WTC11 (cell line): ENCODE measurements at regions not wholly inside any gene's neighbourhood (a gene's known extent, or its start where the extent isn't known, plus 50 kb on each side); places are given as distances from the start of the nearest gene placed in this dataset.
"Not testable (repeated sequence)": the region's sequence is repeated elsewhere in the genome, so short reads cannot be mapped to it uniquely, and the experiment has no call there.

ENCODE experiments used
- ATAC-seq: fragments of 200-7000 bp; cut with Tn5 transposase; 2 replicates; pipeline ENCODE4 v1.10.0; 2021; ENCODE audit warnings: mild to moderate bottlenecking, moderate library complexity
- CTCF ChIA-PET: fragments of 300-600 bp; sonication (Branson Sonifier 250); formaldehyde crosslinking; loops from one replicate; lab custom pipeline; 2021; ENCODE audit warnings: antibody characterized with exemption; lab: Charles Lee
- POLR2A ChIA-PET: fragments of 350-600 bp; sonication (Branson Sonifier 250); formaldehyde crosslinking; loops from one replicate; lab custom pipeline; 2021; ENCODE audit warnings: antibody characterized with exemption; lab: Charles Lee
- DNase-seq: peaks from one replicate; pipeline ENCODE4 v3.0.0; 2021; ENCODE audit warnings: low spot score
- H3K27ac Mint-ChIP-seq: 2 replicates; pipeline ENCODE4 v1.8.0; 2021; ENCODE audit warnings: mixed read lengths
- H3K27me3 Mint-ChIP-seq: 2 replicates; pipeline ENCODE4 v1.8.0; 2021; ENCODE audit warnings: low read depth, mild to moderate bottlenecking, moderate library complexity, mixed read lengths
- H3K36me3 Mint-ChIP-seq: 2 replicates; pipeline ENCODE4 v1.8.0; 2021; ENCODE audit warnings: mixed read lengths
- H3K4me1 Mint-ChIP-seq: 2 replicates; pipeline ENCODE4 v1.8.0; 2022; ENCODE audit warnings: mixed read lengths
- H3K4me3 Mint-ChIP-seq: 2 replicates; pipeline ENCODE4 v1.8.0; 2021; ENCODE audit warnings: mild to moderate bottlenecking, moderate library complexity, mixed read lengths
- H3K9me3 Mint-ChIP-seq: 2 replicates; pipeline ENCODE4 v1.8.0; 2021; ENCODE audit warnings: mixed read lengths
- ESRRA ChIP-seq: sonication (generic); formaldehyde crosslinking; IDR thresholded peaks from 2 replicates; pipeline ENCODE4 v1.8.1; 2022; ENCODE audit warnings: mild to moderate bottlenecking, missing genetic modification reagents, borderline replicate concordance
- FOXP1 ChIP-seq: sonication (generic); formaldehyde crosslinking; IDR thresholded peaks from 2 replicates; pipeline ENCODE4 v1.8.0; 2022; ENCODE audit warnings: missing genetic modification reagents, mild to moderate bottlenecking, moderate library complexity, borderline replicate concordance
- MXD4 ChIP-seq: fragments of 250-450 bp; sonication (Bioruptor Pico); IDR thresholded peaks from 2 replicates; pipeline ENCODE4 v1.8.0; 2021; ENCODE audit warnings: mild to moderate bottlenecking, moderate library complexity, borderline replicate concordance
- ZNF396 ChIP-seq: fragments of 250-450 bp; sonication (Bioruptor Pico); IDR thresholded peaks from 2 replicates; pipeline ENCODE4 v1.8.0; 2021; ENCODE audit warnings: mild to moderate bottlenecking, moderate library complexity, borderline replicate concordance
- ZNF423 ChIP-seq: fragments of 250-450 bp; sonication (Bioruptor Pico); IDR thresholded peaks from 2 replicates; pipeline ENCODE4 v2.1.2; 2022; ENCODE audit warnings: mild to moderate bottlenecking, moderate library complexity
- ZNF671 ChIP-seq: fragments of 250-450 bp; sonication (Bioruptor Pico); IDR thresholded peaks from 2 replicates; pipeline ENCODE4 v1.8.0; 2021; ENCODE audit warnings: mild to moderate bottlenecking
- TF ChIP-seq, protein P1 (sequence below): sonication (generic); formaldehyde crosslinking; IDR thresholded peaks from 2 replicates; pipeline ENCODE4 v1.8.0; 2022; ENCODE audit warnings: mild to moderate bottlenecking, missing genetic modification reagents
- TF ChIP-seq, protein P2 (sequence below): fragments of 250-450 bp; sonication (Bioruptor Pico); IDR thresholded peaks from 2 replicates; pipeline ENCODE4 v1.9.0; 2021; ENCODE audit warnings: mild to moderate bottlenecking
- TF ChIP-seq, protein P3 (sequence below): sonication (generic); formaldehyde crosslinking; IDR thresholded peaks from 2 replicates; pipeline ENCODE4 v1.8.1; 2023; ENCODE audit warnings: mild to moderate bottlenecking, moderate library complexity, missing genetic modification reagents
- TF ChIP-seq, protein P4 (sequence below): sonication (generic); formaldehyde crosslinking; IDR thresholded peaks from 2 replicates; pipeline ENCODE4 v1.8.1; 2022; ENCODE audit warnings: low read depth, missing genetic modification reagents, borderline replicate concordance
- TF ChIP-seq, protein P5 (sequence below): sonication (generic); formaldehyde crosslinking; IDR thresholded peaks from 2 replicates; pipeline ENCODE4 v1.8.0; 2022; ENCODE audit warnings: mild to moderate bottlenecking, missing genetic modification reagents
- TF ChIP-seq, protein P6 (sequence below): sonication (generic); formaldehyde crosslinking; IDR thresholded peaks from 2 replicates; pipeline ENCODE4 v1.8.0; 2022; ENCODE audit warnings: mild to moderate bottlenecking, missing genetic modification reagents

DNA sequence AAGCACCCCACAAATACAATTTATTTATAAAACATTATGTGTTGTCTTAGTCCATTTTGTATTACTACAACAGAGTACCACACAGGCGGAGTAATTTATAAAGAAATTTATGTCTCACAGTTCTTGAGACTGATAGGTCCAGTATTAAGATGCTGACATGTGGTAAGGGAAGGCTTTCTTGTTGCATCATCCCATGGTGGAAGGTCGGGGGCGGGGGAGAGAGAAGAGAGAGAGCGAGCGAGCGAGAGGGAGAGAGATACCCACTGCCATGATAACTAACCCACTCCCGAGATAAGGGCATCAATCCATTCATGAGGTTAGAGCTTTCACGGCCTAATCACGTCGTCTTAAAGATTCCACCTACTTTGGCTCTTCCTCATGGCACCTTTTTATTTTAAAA lies 117.8 kb downstream of the KCNJ12 start:
- ATAC-seq (no peak), DNase-seq (no peak)
- H3K9me3 Mint-ChIP-seq = no peaks in the 10 kb centered on the region
- H3K4me3 Mint-ChIP-seq = no peak overlapping the region
- no peaks in the 10 kb centered on the region; the same call in 1 of the 2 replicates for H3K36me3 Mint-ChIP-seq
- ChIA-PET POLR2A (no interaction called here), CTCF (interaction anchor here (1.0 kb wide), 1 partner anchor 17 kb away, joined by 3 read pairs; no protein-coding TSS in a partner anchor)
- no peak overlapping the region for H3K27ac Mint-ChIP-seq
- TF ChIP-seq ZNF396 (CRISPR knock-in tag) = no peak
- TF ChIP-seq, protein P1, sequence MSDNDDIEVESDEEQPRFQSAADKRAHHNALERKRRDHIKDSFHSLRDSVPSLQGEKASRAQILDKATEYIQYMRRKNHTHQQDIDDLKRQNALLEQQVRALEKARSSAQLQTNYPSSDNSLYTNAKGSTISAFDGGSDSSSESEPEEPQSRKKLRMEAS (CRISPR knock-in tag) = no peak; the same call in 1 of the 2 replicates
- TF ChIP-seq ZNF671 = no peak
- TF ChIP-seq, protein P2, sequence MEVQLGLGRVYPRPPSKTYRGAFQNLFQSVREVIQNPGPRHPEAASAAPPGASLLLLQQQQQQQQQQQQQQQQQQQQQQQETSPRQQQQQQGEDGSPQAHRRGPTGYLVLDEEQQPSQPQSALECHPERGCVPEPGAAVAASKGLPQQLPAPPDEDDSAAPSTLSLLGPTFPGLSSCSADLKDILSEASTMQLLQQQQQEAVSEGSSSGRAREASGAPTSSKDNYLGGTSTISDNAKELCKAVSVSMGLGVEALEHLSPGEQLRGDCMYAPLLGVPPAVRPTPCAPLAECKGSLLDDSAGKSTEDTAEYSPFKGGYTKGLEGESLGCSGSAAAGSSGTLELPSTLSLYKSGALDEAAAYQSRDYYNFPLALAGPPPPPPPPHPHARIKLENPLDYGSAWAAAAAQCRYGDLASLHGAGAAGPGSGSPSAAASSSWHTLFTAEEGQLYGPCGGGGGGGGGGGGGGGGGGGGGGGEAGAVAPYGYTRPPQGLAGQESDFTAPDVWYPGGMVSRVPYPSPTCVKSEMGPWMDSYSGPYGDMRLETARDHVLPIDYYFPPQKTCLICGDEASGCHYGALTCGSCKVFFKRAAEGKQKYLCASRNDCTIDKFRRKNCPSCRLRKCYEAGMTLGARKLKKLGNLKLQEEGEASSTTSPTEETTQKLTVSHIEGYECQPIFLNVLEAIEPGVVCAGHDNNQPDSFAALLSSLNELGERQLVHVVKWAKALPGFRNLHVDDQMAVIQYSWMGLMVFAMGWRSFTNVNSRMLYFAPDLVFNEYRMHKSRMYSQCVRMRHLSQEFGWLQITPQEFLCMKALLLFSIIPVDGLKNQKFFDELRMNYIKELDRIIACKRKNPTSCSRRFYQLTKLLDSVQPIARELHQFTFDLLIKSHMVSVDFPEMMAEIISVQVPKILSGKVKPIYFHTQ (CRISPR knock-in tag) = no peak
- TF ChIP-seq, protein P3, sequence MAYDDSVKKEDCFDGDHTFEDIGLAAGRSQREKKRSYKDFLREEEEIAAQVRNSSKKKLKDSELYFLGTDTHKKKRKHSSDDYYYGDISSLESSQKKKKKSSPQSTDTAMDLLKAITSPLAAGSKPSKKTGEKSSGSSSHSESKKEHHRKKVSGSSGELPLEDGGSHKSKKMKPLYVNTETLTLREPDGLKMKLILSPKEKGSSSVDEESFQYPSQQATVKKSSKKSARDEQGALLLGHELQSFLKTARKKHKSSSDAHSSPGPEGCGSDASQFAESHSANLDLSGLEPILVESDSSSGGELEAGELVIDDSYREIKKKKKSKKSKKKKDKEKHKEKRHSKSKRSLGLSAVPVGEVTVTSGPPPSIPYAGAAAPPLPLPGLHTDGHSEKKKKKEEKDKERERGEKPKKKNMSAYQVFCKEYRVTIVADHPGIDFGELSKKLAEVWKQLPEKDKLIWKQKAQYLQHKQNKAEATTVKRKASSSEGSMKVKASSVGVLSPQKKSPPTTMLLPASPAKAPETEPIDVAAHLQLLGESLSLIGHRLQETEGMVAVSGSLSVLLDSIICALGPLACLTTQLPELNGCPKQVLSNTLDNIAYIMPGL = no peak
- TF ChIP-seq, protein P4, sequence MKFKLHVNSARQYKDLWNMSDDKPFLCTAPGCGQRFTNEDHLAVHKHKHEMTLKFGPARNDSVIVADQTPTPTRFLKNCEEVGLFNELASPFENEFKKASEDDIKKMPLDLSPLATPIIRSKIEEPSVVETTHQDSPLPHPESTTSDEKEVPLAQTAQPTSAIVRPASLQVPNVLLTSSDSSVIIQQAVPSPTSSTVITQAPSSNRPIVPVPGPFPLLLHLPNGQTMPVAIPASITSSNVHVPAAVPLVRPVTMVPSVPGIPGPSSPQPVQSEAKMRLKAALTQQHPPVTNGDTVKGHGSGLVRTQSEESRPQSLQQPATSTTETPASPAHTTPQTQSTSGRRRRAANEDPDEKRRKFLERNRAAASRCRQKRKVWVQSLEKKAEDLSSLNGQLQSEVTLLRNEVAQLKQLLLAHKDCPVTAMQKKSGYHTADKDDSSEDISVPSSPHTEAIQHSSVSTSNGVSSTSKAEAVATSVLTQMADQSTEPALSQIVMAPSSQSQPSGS (CRISPR knock-in tag) = no peak
- TF ChIP-seq, protein P5, sequence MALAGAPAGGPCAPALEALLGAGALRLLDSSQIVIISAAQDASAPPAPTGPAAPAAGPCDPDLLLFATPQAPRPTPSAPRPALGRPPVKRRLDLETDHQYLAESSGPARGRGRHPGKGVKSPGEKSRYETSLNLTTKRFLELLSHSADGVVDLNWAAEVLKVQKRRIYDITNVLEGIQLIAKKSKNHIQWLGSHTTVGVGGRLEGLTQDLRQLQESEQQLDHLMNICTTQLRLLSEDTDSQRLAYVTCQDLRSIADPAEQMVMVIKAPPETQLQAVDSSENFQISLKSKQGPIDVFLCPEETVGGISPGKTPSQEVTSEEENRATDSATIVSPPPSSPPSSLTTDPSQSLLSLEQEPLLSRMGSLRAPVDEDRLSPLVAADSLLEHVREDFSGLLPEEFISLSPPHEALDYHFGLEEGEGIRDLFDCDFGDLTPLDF (CRISPR knock-in tag) = no peak
- H3K27me3 Mint-ChIP-seq = peaks cover 6% of the 10 kb centered on the region
- peaks cover 27% of the 10 kb centered on the region for H3K4me1 Mint-ChIP-seq

DNA sequence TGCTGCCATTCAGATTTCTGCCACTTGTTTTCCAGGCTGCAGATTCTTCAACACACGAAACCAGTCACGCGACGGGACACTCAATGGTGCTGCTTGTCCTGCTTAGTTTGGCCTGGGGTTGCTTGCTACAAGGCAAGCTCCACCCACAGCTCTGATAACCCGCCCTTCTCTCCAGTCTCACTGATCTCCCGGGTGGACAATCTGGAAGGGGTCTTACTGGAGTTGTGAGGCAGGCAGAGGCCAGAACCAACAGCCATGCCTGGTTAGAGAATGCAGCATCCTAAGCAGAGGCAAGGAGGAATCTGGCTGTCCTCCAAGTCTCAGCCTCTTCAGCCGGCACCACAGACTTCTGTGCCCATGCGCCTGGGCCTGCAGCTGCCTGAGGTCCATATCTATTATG lies 119.1 kb downstream of the KCNJ12 start:
- Mint-ChIP-seq H3K36me3 (no peaks in the 10 kb centered on the region; the same call in 1 of the 2 replicates), H3K27ac (no peak overlapping the region), H3K4me1 (peaks cover 34% of the 10 kb centered on the region), H3K9me3 (no peaks in the 10 kb centered on the region), H3K27me3 (peaks cover 6% of the 10 kb centered on the region), H3K4me3 (no peak overlapping the region)
- DNase-seq (no peak), ATAC-seq (no peak)
- no peak for TF ChIP-seq ZNF423 (CRISPR knock-in tag)
- TF ChIP-seq, protein P3 = no peak
- no peak for TF ChIP-seq MXD4
- TF ChIP-seq FOXP1 (CRISPR knock-in tag) = no peak
- ChIA-PET POLR2A (no interaction called here), CTCF (interaction anchor here (0.6 to 2.9 kb wide), 3 partner anchors 16 to 502 kb away, joined by 4 to 16 read pairs (median 10); no protein-coding TSS in a partner anchor)

DNA sequence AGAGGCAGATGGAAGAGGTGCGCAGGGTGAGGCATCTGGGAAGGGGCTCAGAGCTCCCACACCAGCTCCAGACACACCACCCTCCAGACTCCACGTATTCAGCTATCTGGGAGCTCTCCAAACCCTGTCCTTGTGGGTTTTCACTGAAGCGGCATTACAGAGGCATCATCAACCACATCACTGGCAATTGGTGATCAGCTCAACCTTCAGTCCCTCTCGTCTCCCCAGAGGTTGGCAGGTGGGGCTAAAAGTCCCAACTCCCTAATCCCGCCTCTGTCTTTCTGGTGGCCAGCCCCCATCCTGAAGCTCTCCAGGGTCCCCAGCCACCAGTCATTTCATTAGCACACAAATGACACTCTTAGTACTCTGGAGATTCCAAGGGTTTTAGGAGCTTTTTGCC lies 123.9 kb downstream of the KCNJ12 start:
- ChIA-PET POLR2A (interaction anchor here (0.5 kb wide), 1 partner anchor 188 kb away, joined by 3 read pairs; no protein-coding TSS in a partner anchor), CTCF (interaction anchor here (1.0 to 1.8 kb wide), 3 partner anchors 12 to 82 kb away, joined by 3 to 28 read pairs (median 18); no protein-coding TSS in a partner anchor)
- peaks cover 2% of the 10 kb centered on the region; the same call in 1 of the 2 replicates for H3K27me3 Mint-ChIP-seq
- no peaks in the 10 kb centered on the region for H3K36me3 Mint-ChIP-seq
- no peaks in the 10 kb centered on the region for H3K9me3 Mint-ChIP-seq
- DNase-seq = no peak
- H3K4me3 Mint-ChIP-seq = no peak overlapping the region
- H3K4me1 Mint-ChIP-seq = peaks cover 29% of the 10 kb centered on the region
- TF ChIP-seq, protein P6, sequence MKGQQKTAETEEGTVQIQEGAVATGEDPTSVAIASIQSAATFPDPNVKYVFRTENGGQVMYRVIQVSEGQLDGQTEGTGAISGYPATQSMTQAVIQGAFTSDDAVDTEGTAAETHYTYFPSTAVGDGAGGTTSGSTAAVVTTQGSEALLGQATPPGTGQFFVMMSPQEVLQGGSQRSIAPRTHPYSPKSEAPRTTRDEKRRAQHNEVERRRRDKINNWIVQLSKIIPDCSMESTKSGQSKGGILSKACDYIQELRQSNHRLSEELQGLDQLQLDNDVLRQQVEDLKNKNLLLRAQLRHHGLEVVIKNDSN (CRISPR knock-in tag) = no peak
- TF ChIP-seq ZNF396 (CRISPR knock-in tag) = no peak
- TF ChIP-seq ESRRA (CRISPR knock-in tag) = no peak
- no peak overlapping the region for H3K27ac Mint-ChIP-seq
- peak; percentile 86 for ATAC-seq

DNA sequence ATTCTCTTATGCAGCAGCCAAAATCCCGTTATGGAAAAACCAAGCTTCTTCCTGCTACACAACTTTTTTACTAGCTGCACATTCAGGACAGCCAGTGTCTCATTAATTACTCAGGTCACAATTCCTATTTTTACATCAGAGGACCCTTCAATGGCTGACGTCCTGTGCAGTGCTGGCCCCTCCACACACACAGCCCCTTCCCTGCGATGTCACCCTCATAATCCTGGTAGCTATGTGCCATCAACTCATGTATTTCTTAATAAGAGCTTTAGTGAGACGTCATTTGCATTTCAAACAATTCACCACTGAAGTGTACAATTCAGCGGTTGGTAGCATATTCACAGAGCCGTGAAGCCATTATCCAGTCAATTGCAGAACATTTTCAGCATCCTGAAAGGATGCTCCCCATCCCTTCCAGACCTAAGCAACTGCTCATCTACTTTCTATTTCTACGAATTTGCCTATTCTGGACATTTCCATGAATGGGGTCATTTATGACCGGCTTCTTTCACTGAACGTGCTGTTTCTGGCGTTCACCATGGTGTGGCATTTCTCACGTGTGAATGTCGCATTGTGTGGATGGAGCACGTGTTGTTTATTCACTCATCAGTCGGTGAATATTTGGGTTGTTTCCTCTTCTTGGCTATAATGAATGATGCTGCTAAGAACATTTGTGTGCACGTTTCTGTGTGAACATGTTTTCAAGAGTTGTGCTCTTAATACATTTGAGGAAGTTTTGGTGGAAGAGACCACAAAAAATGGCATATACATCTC lies 126.0 kb downstream of the KCNJ12 start:
- POLR2A ChIA-PET, ATAC-seq, DNase-seq, H3K27me3 Mint-ChIP-seq, H3K36me3 Mint-ChIP-seq, H3K9me3 Mint-ChIP-seq, H3K4me3 Mint-ChIP-seq, H3K27ac Mint-ChIP-seq: not testable (repeated sequence)
- H3K4me1 Mint-ChIP-seq = peaks cover 16% of the 10 kb centered on the region
- CTCF ChIA-PET = interaction anchor here (1.5 to 2.1 kb wide), 2 partner anchors 9 to 45 kb away, joined by 3 to 4 read pairs; no protein-coding TSS in a partner anchor
